IPS-18c (cell line): ENCODE measurements at regions not wholly inside any gene's neighbourhood (a gene's known extent, or its start where the extent isn't known, plus 50 kb on each side); places are given as distances from the start of the nearest gene placed in this dataset.

Experiments used
- H3K4me3 ChIP-seq: 2 replicates; pipeline ENCODE4 v1.7.0; 2013; ENCODE audit warnings: low read depth, mild to moderate bottlenecking, low read length, moderate library complexity; ENCODE audit not compliant: insufficient read depth
- H3K9me3 ChIP-seq: one replicate; pipeline ENCODE4 v1.6.1; 2013; ENCODE audit warnings: mild to moderate bottlenecking, low read length, moderate library complexity; ENCODE audit not compliant: control insufficient read depth, insufficient read depth

DNA sequence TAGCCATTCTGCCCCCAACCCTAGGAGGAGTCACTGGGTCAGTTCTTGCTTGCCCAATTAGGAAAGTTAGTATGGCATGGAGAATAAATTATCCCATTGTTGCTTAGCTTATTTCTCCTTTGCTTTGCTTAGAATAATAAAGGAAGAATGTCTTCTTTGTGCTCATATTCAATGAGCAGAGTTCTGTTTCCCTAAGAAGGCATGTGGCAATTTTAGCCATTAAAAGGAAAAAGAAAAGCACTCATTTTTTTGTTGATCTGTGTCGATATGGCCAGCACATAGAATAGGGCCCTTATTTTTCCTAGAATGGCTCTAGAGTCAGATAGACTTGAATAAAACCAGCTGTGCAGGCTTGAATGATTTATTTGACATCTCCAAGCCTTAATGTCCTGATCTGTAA lies 166.4 kb upstream of the PPARGC1A start:
- H3K9me3 ChIP-seq: no peaks in the 10 kb centered on the region
- no peak overlapping the region for H3K4me3 ChIP-seq

DNA sequence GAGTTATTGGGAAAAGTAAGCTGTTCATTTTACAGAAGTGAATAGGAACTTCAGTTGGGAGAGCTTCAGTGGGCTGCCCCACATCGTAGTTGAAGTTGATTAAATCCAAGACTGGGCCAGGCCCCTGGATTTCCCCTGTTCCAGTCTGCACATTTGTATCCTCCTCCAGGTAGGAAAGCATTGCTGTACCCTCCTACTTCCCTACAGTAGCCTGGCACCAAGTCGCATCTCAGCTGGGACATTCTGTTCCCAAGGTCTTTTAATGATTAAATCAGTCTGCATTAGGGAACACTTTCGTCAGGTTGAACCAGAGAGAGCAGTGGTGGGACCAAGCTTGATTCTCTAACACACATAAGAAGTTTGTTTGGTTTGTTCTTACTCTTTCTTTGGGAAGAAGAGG lies 165.8 kb upstream of the PPARGC1A start:
- Histone ChIP-seq H3K9me3 (no peaks in the 10 kb centered on the region), H3K4me3 (no peak overlapping the region)

DNA sequence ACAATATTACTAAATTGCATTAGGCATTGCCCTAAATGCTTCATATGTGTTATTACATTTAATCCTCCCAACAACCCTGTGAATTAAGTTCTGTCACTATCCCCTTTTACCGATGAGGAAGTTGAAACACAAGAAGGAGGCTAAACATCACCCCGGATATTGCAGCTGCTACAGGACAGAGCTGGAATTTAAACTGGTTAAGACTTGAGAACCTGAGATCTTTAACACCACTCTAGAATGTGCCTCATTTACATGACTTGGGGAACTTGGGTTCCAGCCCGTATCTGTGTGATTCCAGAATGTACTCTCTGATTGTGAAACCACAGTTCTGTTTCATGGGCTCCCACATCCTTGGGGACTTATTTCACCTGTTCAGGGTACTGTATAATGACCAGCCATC lies 165.1 kb upstream of the PPARGC1A start:
- Histone ChIP-seq H3K4me3 (no peak overlapping the region), H3K9me3 (no peaks in the 10 kb centered on the region)

DNA sequence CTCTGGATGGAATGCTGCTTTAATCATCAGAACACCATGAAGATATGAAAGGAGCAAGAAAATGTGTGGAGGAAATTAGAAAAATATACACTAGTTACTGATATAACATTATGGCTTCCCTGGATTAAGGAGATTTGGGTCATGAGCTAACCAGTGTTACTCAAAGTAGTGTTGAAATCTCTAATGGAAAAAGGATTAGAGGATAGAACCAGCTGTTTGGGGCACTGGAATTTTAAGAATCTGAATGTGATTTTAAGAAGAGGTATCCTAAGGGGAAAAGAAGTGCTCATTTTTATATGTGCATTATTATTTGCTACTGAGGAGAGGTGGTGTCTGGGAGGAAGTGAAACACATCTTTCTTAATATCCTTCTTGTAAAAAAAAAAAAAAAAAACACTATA lies 164.1 kb upstream of the PPARGC1A start:
- H3K4me3 ChIP-seq: no peak overlapping the region
- H3K9me3 ChIP-seq: no peaks in the 10 kb centered on the region

DNA sequence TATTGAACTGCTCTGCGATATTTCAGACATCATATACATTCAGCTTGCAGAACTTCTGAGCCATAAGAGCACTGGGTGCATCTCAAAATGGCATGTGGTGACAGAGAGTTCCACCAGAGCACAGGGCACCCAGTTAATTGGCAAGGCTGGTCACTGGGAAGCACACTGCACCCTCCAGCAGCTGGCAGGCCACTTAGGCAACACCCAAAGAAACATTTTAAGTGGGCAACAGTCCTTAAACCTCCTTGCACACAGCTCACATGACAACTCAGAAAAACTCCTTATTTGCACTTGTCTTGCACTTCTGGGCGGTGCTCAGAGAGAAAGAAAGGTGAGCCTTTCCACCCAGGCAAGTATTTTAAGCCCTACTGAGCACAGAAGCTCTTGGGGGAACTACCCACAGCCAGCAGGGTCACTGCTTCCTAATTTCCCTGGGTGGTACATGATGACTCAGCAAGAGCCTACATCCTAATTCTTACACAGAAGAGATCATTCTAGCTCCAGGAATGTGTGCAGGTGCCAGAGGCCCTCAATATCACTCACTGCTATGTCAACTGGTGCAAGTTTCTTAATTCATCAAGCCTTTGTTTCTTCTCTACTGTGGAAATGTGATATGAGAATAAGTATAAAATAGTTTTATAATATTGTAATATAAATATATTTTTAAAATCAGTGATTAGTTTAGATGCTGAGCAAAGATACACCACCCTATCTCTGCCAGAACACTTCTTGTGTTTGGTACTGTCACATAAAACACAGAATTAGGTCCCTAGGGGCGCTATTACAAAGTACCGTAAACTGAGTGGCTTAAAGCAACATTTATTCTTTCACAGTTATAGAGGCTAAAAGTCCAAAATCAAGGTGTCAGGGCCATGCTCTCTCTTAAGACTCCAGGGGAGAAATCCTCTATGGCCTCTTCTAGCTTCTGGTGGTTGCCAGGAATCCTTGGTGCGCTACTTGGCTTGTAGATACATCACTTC lies 155.1 kb upstream of the PPARGC1A start:
- Histone ChIP-seq H3K4me3 (no peak overlapping the region), H3K9me3 (no peaks in the 10 kb centered on the region)

DNA sequence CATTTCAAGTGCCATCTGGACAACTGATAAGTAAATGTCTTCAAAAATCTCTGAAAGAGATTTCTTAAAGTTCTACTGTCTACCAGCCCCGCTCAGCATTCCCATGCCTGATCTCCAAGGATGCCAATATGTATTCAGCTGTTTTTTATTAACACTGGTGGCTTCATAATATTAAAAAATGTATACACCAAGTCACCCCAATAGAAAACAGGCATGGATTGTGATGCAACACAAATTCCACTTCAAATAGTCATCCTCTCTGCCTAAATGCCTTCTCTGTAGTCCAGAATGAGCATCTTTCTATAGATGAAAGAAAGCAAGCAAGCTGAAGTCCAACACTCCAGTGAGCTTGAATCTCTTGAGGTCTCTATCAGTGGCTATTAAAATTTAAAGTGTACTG lies 152.2 kb upstream of the PPARGC1A start:
- Histone ChIP-seq H3K4me3 (no peak overlapping the region), H3K9me3 (no peaks in the 10 kb centered on the region)

DNA sequence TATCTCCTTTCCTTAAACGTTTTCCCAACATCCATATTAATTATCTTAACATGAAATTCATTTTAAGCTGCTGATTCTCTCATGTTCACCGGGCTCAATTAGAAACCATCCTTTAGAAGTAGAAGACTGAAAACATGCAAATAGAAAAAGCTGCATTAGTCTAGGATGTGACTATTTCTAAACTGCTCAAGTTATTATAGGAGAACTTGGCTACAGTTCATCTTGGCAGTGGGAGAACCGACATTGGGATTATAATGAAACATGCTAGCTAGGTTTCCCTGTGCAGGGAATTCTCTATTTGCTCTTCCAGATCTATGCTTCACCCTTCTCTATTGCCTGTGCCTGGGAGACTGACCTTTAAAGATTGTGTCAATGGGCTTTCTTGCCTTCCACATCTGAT lies 151.0 kb upstream of the PPARGC1A start:
- H3K4me3 ChIP-seq: no peak overlapping the region
- H3K9me3 ChIP-seq: no peaks in the 10 kb centered on the region

DNA sequence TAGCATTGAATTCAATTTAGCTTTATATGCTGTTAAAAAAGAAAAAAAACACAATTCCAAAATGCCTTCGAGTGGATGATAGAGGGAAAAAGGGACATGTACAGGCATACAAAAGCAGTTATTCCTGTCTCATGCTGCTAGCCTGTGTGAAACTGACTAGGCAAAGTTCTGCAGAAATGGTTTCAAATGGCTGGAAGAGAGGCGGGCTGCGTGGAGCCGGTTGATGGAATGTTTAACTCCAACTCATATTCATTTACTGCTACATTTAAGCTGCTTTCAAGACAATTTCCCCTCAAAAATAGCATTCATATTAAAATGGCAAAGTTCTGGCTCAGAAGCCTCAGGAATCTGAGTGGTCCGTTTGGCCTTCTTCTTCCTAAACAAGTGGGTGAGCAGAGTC lies 143.8 kb upstream of the PPARGC1A start:
- Histone ChIP-seq H3K4me3 (no peak overlapping the region), H3K9me3 (no peaks in the 10 kb centered on the region)

DNA sequence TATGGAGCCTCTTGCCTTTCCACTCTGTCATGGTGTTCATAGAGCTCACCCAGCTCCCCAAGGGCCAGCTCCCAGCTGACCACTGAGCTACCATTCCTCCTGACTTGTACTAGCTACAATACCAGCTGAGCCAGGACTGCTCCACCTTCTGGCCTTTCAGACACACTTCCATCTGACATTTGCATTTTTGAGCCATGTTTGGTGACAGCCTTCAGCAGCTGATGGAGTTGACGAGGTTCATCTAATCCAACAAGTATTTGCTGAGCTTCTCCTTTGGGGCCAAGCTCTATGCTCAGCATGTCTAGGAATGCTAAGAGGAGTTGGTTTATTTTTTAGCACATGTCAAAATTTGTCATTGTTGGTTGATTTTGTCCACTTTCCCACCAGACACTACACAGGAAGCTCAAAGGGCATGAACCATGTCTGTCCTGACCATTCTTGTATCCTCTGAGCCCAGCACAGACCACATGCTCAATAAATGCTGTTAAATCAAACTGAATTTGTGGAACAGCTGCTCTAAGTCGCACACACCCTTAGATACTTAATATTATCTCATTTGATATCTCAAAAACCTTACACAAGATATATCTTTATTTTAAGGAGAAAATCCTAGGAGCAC lies 142.6 kb upstream of the PPARGC1A start:
- Histone ChIP-seq H3K4me3 (no peak overlapping the region), H3K9me3 (no peaks in the 10 kb centered on the region)

DNA sequence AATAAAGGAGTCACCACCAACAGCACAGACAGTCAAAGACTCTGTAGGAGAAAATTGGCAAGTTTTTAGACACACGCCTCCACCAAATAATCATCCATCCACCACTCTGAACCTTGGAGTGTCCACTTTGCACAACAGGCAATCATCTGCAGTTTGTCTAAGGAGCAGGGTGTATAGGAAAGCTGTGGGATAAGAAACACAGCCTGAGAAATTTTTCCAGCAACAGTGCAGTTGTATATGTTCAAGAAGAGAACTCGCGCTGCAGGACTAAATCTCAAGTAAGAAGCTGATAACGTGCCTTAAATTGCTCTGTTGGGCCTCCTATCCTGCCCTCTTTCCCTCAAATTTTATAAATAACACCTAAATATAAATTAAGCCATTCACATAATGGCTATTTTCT lies 136.7 kb upstream of the PPARGC1A start:
- no peak overlapping the region for H3K4me3 ChIP-seq
- no peaks in the 10 kb centered on the region for H3K9me3 ChIP-seq

DNA sequence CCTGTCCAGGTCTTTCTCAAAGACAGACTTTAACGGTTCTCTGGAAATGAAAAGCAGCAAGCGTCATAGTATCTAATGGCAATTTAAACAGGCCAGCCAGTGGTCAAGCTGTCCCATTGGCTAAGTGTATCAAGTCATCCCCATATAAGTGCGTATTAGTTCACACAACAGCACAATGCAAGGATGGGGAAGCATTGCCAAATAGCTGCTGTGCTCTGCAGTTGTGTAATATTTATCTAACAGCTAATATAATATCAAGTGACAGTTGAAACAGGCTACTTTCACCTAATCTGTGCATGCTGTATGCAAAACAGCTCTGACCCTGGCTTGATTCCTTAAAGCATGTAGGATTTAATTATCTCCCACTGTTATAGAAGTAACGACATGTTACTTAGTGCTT lies 134.8 kb upstream of the PPARGC1A start:
- H3K4me3 ChIP-seq: no peak overlapping the region
- no peaks in the 10 kb centered on the region for H3K9me3 ChIP-seq

DNA sequence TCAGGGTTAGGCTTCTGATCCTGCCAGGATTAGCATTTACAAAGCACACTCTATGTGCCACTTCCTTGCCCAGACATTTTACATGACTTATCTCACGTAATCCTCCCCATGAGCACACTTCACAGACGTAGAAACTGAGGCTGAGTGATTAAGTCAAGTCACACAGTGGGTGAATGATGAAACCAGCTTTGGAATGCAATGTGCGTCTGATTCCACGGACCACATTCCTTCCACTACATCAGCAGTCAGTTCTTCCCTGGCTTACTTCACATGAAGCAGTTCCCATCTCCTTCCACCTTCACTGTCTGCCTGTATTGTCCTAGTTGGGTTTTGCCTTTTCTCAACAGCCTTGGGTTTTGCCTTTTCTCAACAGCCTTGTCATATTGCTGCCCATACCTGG lies 134.3 kb upstream of the PPARGC1A start:
- no peak overlapping the region for H3K4me3 ChIP-seq
- H3K9me3 ChIP-seq: no peaks in the 10 kb centered on the region

DNA sequence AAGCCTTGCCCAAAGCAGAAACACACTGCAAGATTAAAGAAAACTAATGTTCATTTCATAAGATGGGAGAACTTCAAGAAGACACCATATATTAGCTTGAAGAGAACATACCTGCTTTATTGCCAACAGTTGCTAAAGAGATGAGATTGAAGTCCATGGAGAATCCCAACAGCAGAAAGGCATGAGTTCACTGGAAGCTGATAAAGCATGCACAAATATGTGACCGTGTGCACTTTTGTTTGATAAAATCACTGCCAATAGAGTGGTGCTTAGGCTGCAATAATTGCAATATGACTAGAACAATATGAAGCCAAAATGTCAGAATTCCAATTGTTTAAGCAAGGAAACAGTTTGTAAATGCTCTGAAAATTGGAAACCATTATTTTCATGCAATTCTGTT lies 125.9 kb upstream of the PPARGC1A start:
- Histone ChIP-seq H3K9me3 (no peaks in the 10 kb centered on the region), H3K4me3 (no peak overlapping the region)

DNA sequence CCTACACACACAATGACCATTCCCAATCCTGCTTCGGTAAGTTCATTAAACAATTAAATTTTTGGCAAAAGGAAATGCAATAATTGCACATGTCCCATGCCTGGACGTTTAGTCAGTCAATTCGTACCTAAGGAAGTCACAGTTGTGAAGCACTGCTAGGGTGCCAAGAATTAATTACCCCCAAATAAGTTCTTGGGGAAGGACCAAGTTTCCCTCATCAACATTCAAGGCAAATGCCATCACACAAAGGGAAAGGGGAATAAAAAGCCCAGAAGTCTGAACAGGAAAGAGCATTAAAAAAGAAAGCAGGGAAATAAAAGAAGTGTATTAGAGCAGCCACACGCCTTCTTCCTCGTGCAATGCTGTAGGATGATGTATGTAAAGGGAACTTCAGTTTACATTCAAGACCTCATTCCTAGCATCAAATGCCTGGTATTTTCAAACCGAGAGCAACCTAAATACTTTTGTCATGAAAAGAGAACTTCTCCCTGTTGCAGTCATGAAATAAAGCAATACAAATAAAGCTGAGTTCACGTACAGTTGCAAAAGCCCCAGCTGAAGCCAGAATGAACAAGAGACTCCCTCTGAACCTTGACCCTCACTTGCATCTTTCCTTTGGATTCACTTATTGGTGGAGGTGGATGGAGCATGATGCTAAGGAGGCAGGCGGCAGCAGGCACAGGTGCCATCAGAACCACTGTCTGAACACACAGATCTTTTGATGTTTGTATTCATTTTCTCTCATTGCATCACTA lies 124.0 kb upstream of the PPARGC1A start:
- Histone ChIP-seq H3K4me3 (no peak overlapping the region), H3K9me3 (no peaks in the 10 kb centered on the region)

DNA sequence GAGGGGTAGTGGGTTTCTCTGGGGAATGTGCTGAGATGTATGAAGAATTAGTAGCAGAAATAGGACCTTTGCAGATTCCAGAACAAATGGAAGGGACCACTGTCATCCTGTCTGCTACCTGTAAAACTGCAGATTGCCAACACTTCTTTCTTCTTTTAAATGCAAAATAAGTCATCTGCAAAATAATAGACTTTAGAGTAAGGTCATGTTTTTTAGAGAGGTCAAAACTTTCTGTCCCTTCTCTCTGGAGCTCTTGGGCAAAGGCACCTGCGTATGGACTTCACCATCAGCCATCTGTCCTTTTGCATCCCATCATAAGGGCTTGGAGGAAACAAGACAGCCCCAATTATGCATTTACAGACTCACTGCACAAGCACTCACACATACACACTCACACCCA lies 121.1 kb upstream of the PPARGC1A start:
- H3K4me3 ChIP-seq: no peak overlapping the region
- H3K9me3 ChIP-seq: no peaks in the 10 kb centered on the region

DNA sequence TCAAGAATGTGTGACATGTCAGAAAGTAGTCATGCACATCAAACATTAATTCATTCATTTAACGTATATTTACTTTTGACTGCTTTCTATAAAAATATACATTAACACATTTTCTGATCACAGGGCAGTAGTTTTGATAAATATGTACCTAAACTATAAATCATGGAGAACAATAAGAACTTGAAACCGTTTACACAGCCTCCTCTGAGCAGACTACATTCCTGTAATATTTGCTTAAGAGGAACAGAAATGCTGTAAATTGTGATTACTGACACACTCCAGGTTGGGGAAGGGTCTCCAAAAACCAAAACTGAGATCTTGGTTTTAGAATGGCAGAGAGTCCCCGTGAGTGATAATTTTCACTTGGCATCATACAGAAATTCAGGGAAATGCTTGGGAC lies 120.7 kb upstream of the PPARGC1A start:
- Histone ChIP-seq H3K4me3 (no peak overlapping the region), H3K9me3 (no peaks in the 10 kb centered on the region)

DNA sequence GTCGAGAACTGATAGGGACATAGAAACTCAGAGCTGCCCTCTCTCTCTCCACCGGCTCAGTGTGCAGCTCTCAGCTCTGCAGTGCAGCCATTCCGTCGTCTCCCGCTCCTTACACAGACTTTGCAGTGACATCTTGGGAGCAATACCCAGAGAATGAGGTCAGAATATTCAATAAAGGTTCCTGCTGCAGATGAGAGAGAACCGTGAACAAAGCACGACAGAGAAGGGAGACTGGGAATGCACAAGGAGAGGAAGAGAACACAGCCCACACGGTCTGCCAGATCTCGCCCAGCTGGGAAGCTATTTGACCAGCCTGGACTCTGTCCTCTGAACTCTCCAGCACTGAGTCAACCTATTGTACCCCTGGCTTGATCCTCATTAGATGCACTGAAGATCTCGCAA lies 118.0 kb upstream of the PPARGC1A start:
- no peaks in the 10 kb centered on the region for H3K9me3 ChIP-seq

DNA sequence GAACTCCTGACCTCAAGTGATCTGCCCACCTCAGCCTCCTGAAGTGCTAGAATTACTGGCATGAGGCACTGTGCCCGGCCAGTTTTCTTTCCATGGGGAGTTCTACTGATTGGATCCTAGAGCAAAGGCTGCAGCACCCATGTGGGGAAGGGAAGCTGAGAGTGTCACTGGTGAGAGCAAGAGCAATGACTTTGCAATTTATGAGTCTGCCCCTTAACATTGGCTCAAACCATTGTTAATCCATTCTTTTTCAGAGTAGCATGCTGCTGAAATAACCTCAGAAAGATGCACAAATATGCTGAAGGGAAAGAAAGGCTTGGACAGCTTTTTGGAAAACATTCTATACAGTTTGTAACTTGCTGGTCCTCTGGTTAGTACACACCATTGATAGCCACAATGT lies 116.4 kb upstream of the PPARGC1A start:
- Histone ChIP-seq H3K9me3 (no peaks in the 10 kb centered on the region), H3K4me3 (no peak overlapping the region)

More for the DNA sequence above, 118.0 kb upstream of the PPARGC1A start:
- no peak overlapping the region for H3K4me3 ChIP-seq
